Activated CD8-positive, alpha-beta T cell treated with anti-CD3 and anti-CD28 coated beads for 36 hours (primary cell): ENCODE measurements at regions not wholly inside any gene's neighbourhood (a gene's known extent, or its start where the extent isn't known, plus 50 kb on each side); places are given as distances from the start of the nearest gene placed in this dataset.

Experiments used
- ATAC-seq: fragments of 200-7000 bp; cut with Tn5 transposase; one replicate; pipeline ENCODE4 v1.10.0; 2021; ENCODE audit warnings: mild to moderate bottlenecking, moderate library complexity
- CTCF ChIA-PET: fragments of 350-600 bp; sonication (Branson Sonifier 250); formaldehyde crosslinking; loops from one replicate; lab custom pipeline; 2021; ENCODE audit warnings: antibody characterized with exemption; lab: Charles Lee
- POLR2A ChIA-PET: fragments of 350-600 bp; sonication (Branson Sonifier 250); formaldehyde crosslinking; loops from one replicate; lab custom pipeline; 2021; ENCODE audit warnings: antibody characterized with exemption; lab: Charles Lee
- DNase-seq: peaks from one replicate; pipeline ENCODE4 v3.0.0-alpha.2; 2020
- H3K27ac Mint-ChIP-seq: one replicate; pipeline ENCODE4 v1.8.0; 2021; ENCODE audit warnings: mild to moderate bottlenecking, mixed read lengths
- H3K27me3 Mint-ChIP-seq: one replicate; pipeline ENCODE4 v1.8.0; 2021; ENCODE audit warnings: mixed read lengths
- H3K36me3 Mint-ChIP-seq: one replicate; pipeline ENCODE4 v1.8.0; 2021; ENCODE audit warnings: low read depth, mixed read lengths
- H3K4me1 Mint-ChIP-seq: one replicate; pipeline ENCODE4 v1.8.0; 2021; ENCODE audit warnings: low read depth, mixed read lengths
- H3K4me3 Mint-ChIP-seq: one replicate; pipeline ENCODE4 v1.8.0; 2021; ENCODE audit warnings: mild to moderate bottlenecking, moderate library complexity, mixed read lengths
- H3K9me3 Mint-ChIP-seq: one replicate; pipeline ENCODE4 v1.8.0; 2021; ENCODE audit warnings: mixed read lengths
- intact Hi-C: fragments of 100-400 bp; cut with micrococcal nuclease; formaldehyde crosslinking; loops from one replicate; pipeline ENCODE4 v1.10.0; 2022
- TF ChIP-seq, protein P1 (sequence below): fragments of 200-600 bp; IDR thresholded peaks from one replicate; pipeline ENCODE4 v1.8.0; 2022; ENCODE audit warnings: antibody characterized with exemption, mild to moderate bottlenecking

DNA sequence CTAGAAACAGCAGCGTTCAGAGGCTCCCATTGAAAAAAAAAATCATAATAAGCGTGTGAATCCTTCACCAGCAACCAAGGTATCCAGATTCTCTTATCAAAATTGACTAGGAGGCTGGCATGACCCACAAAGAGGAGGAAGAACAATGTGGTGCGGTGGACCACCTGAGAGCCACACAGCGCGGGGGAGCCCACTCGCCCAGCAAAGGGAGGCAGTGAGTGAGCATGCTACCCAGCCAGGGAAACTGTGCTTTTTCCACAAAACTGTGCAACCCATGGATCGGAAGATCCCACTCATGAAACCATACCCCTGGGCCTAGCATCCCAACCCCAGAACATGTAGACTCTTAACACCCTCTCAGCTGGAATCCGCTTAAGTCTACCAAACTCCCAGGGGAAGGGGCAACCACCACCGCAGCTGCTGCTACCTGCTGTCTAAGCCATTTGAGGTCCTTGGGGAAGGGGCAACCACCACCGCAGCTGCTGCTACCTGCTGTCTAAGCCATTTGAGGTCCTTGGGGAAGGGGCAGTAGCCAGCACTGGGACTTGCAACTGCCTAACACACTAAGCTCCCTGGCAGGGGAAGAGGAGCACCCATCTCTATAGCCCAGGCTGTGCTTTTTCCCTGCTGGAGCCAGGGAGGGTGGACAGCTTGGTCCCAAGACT lies 102.8 kb upstream of the CLDN18 start:
- TF ChIP-seq, protein P1, sequence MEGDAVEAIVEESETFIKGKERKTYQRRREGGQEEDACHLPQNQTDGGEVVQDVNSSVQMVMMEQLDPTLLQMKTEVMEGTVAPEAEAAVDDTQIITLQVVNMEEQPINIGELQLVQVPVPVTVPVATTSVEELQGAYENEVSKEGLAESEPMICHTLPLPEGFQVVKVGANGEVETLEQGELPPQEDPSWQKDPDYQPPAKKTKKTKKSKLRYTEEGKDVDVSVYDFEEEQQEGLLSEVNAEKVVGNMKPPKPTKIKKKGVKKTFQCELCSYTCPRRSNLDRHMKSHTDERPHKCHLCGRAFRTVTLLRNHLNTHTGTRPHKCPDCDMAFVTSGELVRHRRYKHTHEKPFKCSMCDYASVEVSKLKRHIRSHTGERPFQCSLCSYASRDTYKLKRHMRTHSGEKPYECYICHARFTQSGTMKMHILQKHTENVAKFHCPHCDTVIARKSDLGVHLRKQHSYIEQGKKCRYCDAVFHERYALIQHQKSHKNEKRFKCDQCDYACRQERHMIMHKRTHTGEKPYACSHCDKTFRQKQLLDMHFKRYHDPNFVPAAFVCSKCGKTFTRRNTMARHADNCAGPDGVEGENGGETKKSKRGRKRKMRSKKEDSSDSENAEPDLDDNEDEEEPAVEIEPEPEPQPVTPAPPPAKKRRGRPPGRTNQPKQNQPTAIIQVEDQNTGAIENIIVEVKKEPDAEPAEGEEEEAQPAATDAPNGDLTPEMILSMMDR: no peak
- ChIA-PET CTCF (no interaction called here), POLR2A (no interaction called here)
- ATAC-seq (no peak), DNase-seq (no peak)
- no peaks in the 10 kb centered on the region for H3K36me3 Mint-ChIP-seq
- H3K9me3 Mint-ChIP-seq: peaks cover 2% of the 10 kb centered on the region
- no peak overlapping the region for H3K27ac Mint-ChIP-seq
- no peaks in the 10 kb centered on the region for H3K27me3 Mint-ChIP-seq
- H3K4me1 Mint-ChIP-seq: no peaks in the 10 kb centered on the region
- no peak overlapping the region for H3K4me3 Mint-ChIP-seq
- intact Hi-C loops: no loop called here

DNA sequence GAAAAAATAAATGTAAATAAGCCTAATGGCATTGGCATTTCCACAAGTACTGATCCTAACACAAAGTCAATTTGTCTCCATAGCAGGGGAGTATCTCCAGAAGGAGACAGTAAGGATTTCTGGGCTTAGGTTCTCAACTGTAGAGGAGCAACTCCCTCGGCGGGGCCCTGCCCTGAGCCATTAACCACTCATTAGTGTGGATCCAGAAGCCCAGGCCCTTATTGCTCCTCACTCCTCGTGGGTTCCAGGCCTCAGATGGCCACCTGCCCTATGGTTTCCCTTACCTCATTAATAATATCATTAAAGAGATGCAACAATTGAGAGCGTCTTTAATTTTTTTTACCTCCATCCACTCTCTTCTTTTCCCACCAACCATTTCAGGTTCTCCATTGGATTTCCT lies 85.3 kb upstream of the CLDN18 start:
- DNase-seq: no peak
- H3K27me3 Mint-ChIP-seq: peaks cover 4% of the 10 kb centered on the region
- no peaks in the 10 kb centered on the region for H3K4me1 Mint-ChIP-seq
- intact Hi-C loops: no loop called here
- no peak for ATAC-seq
- no peak overlapping the region for H3K27ac Mint-ChIP-seq
- H3K9me3 Mint-ChIP-seq: no peaks in the 10 kb centered on the region
- no peaks in the 10 kb centered on the region for H3K36me3 Mint-ChIP-seq
- POLR2A ChIA-PET: no interaction called here
- CTCF ChIA-PET: no interaction called here
- no peak overlapping the region for H3K4me3 Mint-ChIP-seq
- TF ChIP-seq, protein P1: no peak

DNA sequence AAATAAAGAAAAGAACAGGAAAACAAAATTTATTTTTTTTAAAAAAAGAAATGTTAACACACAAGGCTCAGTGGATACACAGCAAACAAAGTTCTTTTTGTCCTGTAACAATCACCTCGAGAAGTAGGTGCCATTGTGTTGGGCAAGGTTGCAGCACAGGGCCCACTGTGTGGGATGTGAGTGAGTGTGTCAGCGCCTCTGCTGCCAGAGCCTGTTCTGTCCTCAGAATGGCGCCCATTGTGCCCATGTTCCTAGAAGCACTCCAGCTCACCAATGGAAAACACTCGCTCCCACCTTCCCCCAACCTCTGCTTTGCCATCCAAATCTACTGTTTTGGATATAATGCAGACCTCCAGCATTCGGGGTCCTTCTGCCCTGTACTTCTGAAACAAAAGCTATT lies 84.9 kb upstream of the CLDN18 start:
- TF ChIP-seq, protein P1: no peak
- ChIA-PET CTCF (no interaction called here), POLR2A (no interaction called here)
- Mint-ChIP-seq H3K27me3 (peaks cover 4% of the 10 kb centered on the region), H3K4me1 (no peaks in the 10 kb centered on the region), H3K9me3 (no peaks in the 10 kb centered on the region), H3K27ac (no peak overlapping the region), H3K36me3 (no peaks in the 10 kb centered on the region), H3K4me3 (no peak overlapping the region)
- DNase-seq: no peak
- ATAC-seq: no peak
- intact Hi-C loops: no loop called here

DNA sequence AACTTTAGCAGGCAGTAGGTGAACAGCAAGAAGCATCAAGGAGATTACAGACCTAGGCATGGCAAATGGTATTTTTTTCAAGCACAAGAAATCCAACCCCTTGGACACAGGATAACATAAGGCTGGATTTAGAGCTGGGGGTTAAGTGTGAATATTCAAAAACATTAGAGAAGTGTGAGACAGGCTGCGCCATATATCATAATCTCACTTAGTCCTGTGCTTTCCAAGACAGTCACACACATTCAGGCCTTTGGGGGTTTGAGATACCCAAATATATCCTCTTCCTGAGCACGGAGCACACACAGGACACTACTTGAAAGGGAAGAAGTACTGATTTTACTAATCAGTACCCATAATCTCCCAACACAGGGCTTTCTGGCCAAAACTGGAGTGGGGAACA lies 83.0 kb upstream of the CLDN18 start:
- Mint-ChIP-seq H3K4me1 (no peaks in the 10 kb centered on the region), H3K36me3 (no peaks in the 10 kb centered on the region), H3K27ac (no peak overlapping the region), H3K27me3 (peaks cover 1% of the 10 kb centered on the region), H3K9me3 (no peaks in the 10 kb centered on the region), H3K4me3 (no peak overlapping the region)
- CTCF ChIA-PET: no interaction called here
- POLR2A ChIA-PET: no interaction called here
- intact Hi-C loops: no loop called here
- TF ChIP-seq, protein P1: no peak
- ATAC-seq (no peak), DNase-seq (no peak)

DNA sequence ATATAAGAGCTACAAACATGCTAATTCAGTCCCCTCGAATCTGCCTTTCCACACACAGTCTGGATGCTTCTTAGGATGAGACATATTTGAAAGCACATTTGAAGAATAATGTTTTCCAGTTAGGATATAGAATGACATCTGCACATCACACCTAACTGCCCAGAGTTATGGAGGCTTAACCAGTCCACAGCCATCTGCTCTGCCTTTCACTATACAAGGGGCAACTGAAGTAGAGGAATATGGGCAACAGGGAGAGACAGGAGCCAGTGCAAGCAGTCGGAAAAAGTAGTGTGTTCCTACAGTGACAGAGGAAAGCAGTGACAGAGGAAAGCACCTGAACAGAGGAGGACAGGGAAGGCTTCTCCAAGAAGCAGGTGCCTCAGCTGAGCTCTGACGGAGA lies 79.0 kb upstream of the CLDN18 start:
- no peak overlapping the region for H3K27ac Mint-ChIP-seq
- no peak overlapping the region for H3K4me3 Mint-ChIP-seq
- DNase-seq (no peak), ATAC-seq (no peak)
- ChIA-PET CTCF (no interaction called here), POLR2A (no interaction called here)
- no peaks in the 10 kb centered on the region for H3K36me3 Mint-ChIP-seq
- H3K27me3 Mint-ChIP-seq: peaks cover 5% of the 10 kb centered on the region
- TF ChIP-seq, protein P1: no peak
- intact Hi-C loops: no loop called here
- H3K9me3 Mint-ChIP-seq: no peaks in the 10 kb centered on the region
- no peaks in the 10 kb centered on the region for H3K4me1 Mint-ChIP-seq
